T-cell (primary cell): ENCODE measurements at regions not wholly inside any gene's neighbourhood (a gene's known extent, or its start where the extent isn't known, plus 50 kb on each side); places are given as distances from the start of the nearest gene placed in this dataset.

ENCODE experiments used
- ATAC-seq, 4 experiments: fragments of 200-7000 bp in 3 of 4; fragments of 150-1000 bp in 1 of 4; cut with Tn5 transposase; replicated peaks in 1 of 4; 1 replicate in 3 of 4; 2 replicates in 1 of 4; pipeline ENCODE4 v1.10.0; 2021; ENCODE audit warnings: moderate library complexity in 3 of 4, mild to moderate bottlenecking in 2 of 4, moderate number of reproducible peaks in 1 of 4
- CTCF ChIA-PET, 2 donors: fragments of 300-600 bp; sonication (Branson Sonifier 250); formaldehyde crosslinking; loops; one replicate each; lab custom pipeline; 2022; ENCODE audit warnings: antibody characterized with exemption in 2 of 2; lab: Charles Lee
- POLR2A ChIA-PET, 2 donors: fragments of 300-600 bp; sonication (Branson Sonifier 250); formaldehyde crosslinking; loops; one replicate each; lab custom pipeline; 2022; ENCODE audit warnings: antibody characterized with exemption in 2 of 2; lab: Charles Lee
- DNase-seq, 35 experiments: peaks; one replicate each; pipeline versions ENCODE4 v3.0.0 to v3.0.0-alpha.2; 2013 to 2023
- H3K27ac ChIP-seq: one replicate; pipeline ENCODE4 v1.5.1; 2013; ENCODE audit warnings: low read length
- H3K27me3 ChIP-seq, 2 experiments: replicated peaks in 1 of 2; 1 replicate in 1 of 2; 2 replicates in 1 of 2; pipeline versions ENCODE4 v1.6.1 to v1.7.0; 2013; ENCODE audit warnings: low read length in 1 of 2, mixed read lengths in 1 of 2; ENCODE audit not compliant: control insufficient read depth in 2 of 2, insufficient read depth in 2 of 2; ENCODE audit errors: extremely low read depth in 1 of 2
- H3K36me3 ChIP-seq, 2 donors: 1 replicate in 1 of 2; 2 replicates in 1 of 2; pipeline versions ENCODE4 v1.6.1 to v1.7.0; 2013; ENCODE audit warnings: low read length in 1 of 2; ENCODE audit not compliant: control insufficient read depth in 2 of 2, insufficient read depth in 1 of 2; ENCODE audit errors: extremely low read depth in 1 of 2
- H3K4me1 ChIP-seq, 2 experiments: 1 replicate in 1 of 2; 2 replicates in 1 of 2; pipeline versions ENCODE4 v1.6.1 to v1.7.0; 2013; ENCODE audit warnings: low read length in 2 of 2, mixed read lengths in 1 of 2; ENCODE audit not compliant: insufficient read depth in 2 of 2, control insufficient read depth in 1 of 2; ENCODE audit errors: extremely low read depth in 1 of 2
- H3K4me3 ChIP-seq, 2 donors: 1 replicate in 1 of 2; 2 replicates in 1 of 2; pipeline versions ENCODE4 v1.5.1 to v1.7.0; 2013; ENCODE audit warnings: mild to moderate bottlenecking in 2 of 2, low read length in 1 of 2, moderate library complexity in 1 of 2; ENCODE audit not compliant: control insufficient read depth in 1 of 2; ENCODE audit errors: extremely low read depth in 1 of 2
- H3K9me3 ChIP-seq: 2 replicates; pipeline ENCODE4 v1.7.0; 2013
- H3K27ac Mint-ChIP-seq, 2 donors: one replicate each; pipeline ENCODE4 v1.8.0; 2020 to 2021; ENCODE audit warnings: mild to moderate bottlenecking in 2 of 2, mixed read lengths in 2 of 2
- H3K27me3 Mint-ChIP-seq, 2 donors: one replicate each; pipeline ENCODE4 v1.8.0; 2021 to 2022; ENCODE audit warnings: mixed read lengths in 2 of 2
- H3K36me3 Mint-ChIP-seq: one replicate; pipeline ENCODE4 v1.8.0; 2021; ENCODE audit warnings: mixed read lengths
- H3K4me1 Mint-ChIP-seq, 3 donors: one replicate each; pipeline ENCODE4 v1.8.0; 2020 to 2022; ENCODE audit warnings: mixed read lengths in 3 of 3, mild to moderate bottlenecking in 1 of 3
- H3K4me3 Mint-ChIP-seq, 3 donors: one replicate each; pipeline ENCODE4 v1.8.0; 2020 to 2022; ENCODE audit warnings: mild to moderate bottlenecking in 3 of 3, mixed read lengths in 3 of 3, moderate library complexity in 3 of 3
- H3K9me3 Mint-ChIP-seq, 3 donors: one replicate each; pipeline ENCODE4 v1.8.0; 2020 to 2022; ENCODE audit warnings: mixed read lengths in 3 of 3
- WGBS: methylation state at CpG from one replicate; pipeline ENCODE4 v1.1.5; 2013; ENCODE audit warnings: missing lambda C conversion rate; ENCODE audit not compliant: insufficient coverage; 5-methylcytosine and 5-hydroxymethylcytosine counted together

DNA sequence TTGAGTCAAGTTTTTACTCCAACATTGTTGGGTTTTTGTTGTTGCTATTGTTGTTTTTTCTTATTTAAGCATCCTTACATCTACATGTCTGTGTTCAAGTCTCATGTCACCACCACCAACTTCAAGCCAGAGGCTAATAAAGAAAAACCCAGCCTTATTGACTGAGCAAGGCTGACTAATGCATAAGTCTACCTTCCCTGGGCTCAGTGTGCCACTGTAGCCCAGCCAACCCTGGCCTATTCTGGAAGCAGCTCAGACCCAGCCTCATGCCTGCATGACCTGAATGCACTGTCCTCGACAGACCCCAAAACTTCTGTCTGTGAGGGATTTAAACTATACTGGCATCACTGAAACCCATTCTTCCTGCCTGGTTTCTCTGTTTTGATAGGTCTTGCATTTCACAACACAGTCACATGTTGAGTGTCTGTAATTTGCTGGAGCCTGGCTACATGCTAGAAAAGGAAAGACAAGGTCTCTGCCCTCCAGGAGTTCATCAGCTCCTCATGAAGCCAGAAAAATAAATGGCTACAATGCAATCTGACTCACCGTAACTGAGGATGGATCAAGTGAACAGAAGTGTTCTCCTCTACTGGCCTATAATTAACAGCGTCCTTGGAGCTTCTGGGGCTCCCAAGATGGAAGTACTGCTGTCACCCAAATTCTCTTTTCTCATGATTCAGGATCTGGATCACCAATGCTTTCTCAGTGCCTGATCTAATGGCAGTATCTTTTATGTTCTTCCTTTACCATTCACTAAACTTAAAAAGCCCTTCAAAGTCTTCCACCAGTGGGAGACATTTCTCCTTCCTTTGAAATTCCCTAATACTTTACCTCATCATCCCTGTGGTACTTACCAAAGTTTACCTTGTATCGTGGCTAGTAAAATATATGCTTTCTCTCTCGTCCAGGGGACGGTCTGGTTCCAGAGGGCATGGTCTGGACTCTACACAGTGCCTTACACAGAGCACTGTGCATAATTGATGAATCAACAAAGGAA is 103.9 kb upstream of the IFNE start:
- DNase-seq = no peak
- no peak overlapping the region for H3K4me3 Mint-ChIP-seq
- Histone ChIP-seq H3K4me3 (no peak overlapping the region), H3K27ac (no peak overlapping the region), H3K36me3 (no peaks in the 10 kb centered on the region), H3K9me3 (no peaks in the 10 kb centered on the region), H3K4me1 (peaks cover 0 to 2% of the 10 kb centered on the region in 2 experiments), H3K27me3 (no peaks in the 10 kb centered on the region)
- no peak for ATAC-seq
- peaks cover 7 to 24% (median 7%) of the 10 kb centered on the region in 3 donors for H3K4me1 Mint-ChIP-seq
- no peak overlapping the region for H3K27ac Mint-ChIP-seq
- no peaks in the 10 kb centered on the region for H3K36me3 Mint-ChIP-seq
- POLR2A ChIA-PET = no interaction called here
- no peaks in the 10 kb centered on the region for H3K9me3 Mint-ChIP-seq
- no peaks in the 10 kb centered on the region for H3K27me3 Mint-ChIP-seq
- WGBS = 89% methylated on average over 3 of the region's 6 CpGs
- CTCF ChIA-PET = interaction anchor here in 1 of 2 donors (0.6 kb wide), 1 partner anchor 26 kb away, joined by 3 read pairs; no protein-coding TSS in a partner anchor

DNA sequence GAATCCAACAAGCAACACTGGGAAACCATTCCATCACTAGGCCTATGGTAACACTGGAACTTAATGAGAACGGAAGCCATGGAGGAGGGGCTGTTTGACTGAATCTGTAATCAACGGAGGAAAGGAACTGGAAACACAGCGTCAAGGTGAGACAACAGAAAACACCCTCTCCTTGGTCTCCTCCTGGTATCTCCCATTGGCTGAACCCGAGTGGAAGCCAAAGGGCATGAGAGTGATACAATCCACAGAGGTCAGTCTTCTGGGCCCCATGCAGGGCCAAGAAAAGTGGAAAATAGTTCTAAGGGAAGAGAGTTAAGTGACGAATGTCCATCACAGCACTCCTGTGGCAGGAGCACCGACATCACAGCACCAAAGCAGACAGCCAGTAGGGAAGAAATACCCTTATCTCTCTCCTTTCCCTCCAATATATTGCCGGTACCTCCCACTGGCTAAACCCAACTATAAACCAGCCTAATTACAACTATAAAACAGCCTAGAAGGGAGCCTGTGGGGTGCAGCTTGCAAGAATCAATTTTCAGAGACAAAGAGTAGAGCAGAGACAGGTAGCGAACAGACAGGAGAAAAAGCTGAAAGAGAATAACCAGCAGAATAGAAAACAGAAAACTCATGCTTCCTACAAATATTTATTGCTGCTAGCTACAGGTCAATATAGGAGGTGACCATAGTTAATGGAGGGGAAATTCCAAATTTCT is 107.4 kb upstream of the IFNE start:
- no peaks in the 10 kb centered on the region for H3K27me3 ChIP-seq
- H3K9me3 ChIP-seq = no peaks in the 10 kb centered on the region
- no peaks in the 10 kb centered on the region for H3K9me3 Mint-ChIP-seq
- no peak for DNase-seq
- POLR2A ChIA-PET = no interaction called here
- CTCF ChIA-PET = interaction anchor here in 1 of 2 donors (0.5 kb wide), 1 partner anchor 23 kb away, joined by 5 read pairs; no protein-coding TSS in a partner anchor
- H3K27ac Mint-ChIP-seq = peak overlapping the region in 1 of 2 donors; percentile 8
- H3K4me1 Mint-ChIP-seq = peaks cover 9 to 16% (median 13%) of the 10 kb centered on the region in 3 donors
- no peak overlapping the region for H3K4me3 Mint-ChIP-seq
- no peaks in the 10 kb centered on the region for H3K36me3 Mint-ChIP-seq
- no peak overlapping the region for H3K4me3 ChIP-seq
- no CpG with 5 or more reads among the region's 8 CpGs for WGBS
- peaks cover 0 to 1% of the 10 kb centered on the region in 2 donors for H3K27me3 Mint-ChIP-seq
- no peaks in the 10 kb centered on the region for H3K36me3 ChIP-seq
- no peak for ATAC-seq
- no peak overlapping the region for H3K27ac ChIP-seq
- no peaks in the 10 kb centered on the region for H3K4me1 ChIP-seq

DNA sequence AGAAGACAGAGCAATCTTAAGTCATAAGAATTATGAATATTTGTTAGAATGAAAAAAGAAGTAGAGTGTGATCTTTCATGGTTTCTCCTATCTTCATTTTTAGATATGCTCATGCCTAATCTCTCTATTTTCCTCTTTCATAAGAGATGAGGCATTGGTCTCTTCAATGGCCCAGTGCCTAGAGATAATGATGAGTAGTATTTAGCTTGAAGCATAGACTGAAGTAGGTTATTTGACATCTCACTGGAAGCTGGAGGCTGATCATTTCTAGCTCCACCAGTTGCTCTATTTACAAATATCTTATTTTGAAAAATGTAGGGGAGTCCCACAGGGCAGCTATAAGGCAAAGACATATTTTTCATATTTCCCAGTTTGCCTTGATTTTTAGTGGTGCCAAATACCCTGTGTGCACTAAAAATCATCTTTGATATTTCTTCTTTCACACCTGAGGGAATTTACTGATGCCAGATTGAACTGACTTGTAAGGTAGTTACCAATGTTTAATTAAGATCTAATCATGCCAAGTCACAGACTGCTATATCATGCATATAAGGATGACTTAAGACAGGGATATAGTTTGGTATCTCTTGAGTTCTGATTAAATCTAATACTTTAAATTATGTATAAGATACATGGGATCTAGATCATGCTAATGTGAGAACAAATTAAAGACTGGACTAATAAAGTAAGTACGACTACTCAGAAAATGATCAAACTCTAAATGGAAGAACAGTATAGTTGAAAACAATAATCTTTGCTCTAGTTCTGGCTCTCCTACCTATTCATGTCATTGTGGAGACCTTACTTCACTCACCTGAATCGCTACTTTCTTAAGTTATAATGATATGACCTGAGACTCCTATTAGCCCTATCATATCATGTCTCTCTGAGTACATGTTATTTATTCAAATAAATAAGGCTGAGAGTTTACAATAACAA is 108.2 kb upstream of the IFNE start:
- peaks cover 0 to 2% of the 10 kb centered on the region in 2 donors for H3K27me3 Mint-ChIP-seq
- POLR2A ChIA-PET = no interaction called here
- CTCF ChIA-PET = interaction anchor here in 1 of 2 donors (0.5 kb wide), 1 partner anchor 22 kb away, joined by 5 read pairs; no protein-coding TSS in a partner anchor

DNA sequence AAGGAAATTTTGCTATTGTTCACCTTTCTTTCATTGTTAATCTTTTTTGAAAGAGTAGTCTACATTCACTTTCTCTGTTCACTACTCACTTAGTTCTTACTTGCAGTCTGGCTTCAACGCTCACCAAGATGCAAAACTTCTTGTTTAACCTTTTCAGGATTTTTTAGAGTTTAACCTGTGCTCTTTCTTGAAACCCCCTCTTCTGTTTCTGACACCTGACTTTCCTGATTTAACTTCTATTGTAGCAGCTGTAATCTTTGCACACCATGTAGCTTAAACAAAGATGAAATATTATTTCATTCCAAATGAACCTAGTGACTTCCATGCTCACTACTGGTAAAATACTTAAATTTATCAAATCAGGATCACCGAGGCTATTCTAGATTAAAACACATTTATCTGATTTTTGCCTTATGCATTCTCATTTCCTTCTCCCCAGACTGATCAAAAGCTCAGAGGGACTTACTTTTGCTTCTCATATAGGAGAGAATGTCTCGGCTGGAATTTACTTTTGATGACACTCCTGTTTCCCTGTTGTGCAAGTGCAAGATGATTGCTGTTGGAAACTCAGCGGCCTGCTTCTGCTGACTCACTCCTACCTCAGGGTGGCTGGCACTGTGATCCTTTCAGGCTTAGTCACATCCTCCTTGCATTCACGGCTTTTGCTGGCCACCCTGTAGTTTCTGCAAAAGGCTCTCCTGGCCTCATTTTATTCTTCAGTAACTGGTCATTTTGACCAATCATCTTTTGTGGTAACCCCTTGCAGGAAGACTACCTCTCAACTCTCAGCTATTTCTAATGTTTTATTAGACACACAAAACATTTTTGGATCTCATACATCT is 109.3 kb upstream of the IFNE start:
- peak in 5 of 35 experiments; percentile 1 to 28 (median 6) for DNase-seq
- no peak overlapping the region for H3K27ac Mint-ChIP-seq

More for the DNA sequence above, 108.2 kb upstream of the IFNE start:
- Mint-ChIP-seq H3K27ac (no peak overlapping the region), H3K36me3 (no peaks in the 10 kb centered on the region), H3K4me3 (no peak overlapping the region), H3K9me3 (no peaks in the 10 kb centered on the region), H3K4me1 (peaks cover 9 to 16% (median 13%) of the 10 kb centered on the region in 3 donors)
- ATAC-seq (no peak), DNase-seq (no peak)
- WGBS = no CpG with 5 or more reads among the region's 2 CpGs
- H3K4me1 ChIP-seq = no peaks in the 10 kb centered on the region
- no peaks in the 10 kb centered on the region for H3K36me3 ChIP-seq
- no peaks in the 10 kb centered on the region for H3K9me3 ChIP-seq
- H3K4me3 ChIP-seq = no peak overlapping the region
- H3K27ac ChIP-seq = no peak overlapping the region
- H3K27me3 ChIP-seq = no peaks in the 10 kb centered on the region

DNA sequence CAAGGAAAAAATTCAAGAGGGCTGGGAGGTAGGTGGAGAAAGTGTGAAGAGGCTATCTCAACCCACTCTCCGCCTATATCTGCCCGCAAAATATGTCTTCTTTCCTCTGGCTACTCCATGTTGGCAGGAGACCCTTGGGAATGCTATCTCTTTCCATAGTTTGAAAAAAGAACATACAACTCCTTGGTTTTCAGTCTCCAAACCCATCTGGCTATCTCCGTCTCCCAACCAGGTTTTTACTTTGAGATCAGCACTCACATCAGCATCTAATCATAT is 109.9 kb upstream of the IFNE start:
- CTCF ChIA-PET = no interaction called here

More for the DNA sequence above, 109.3 kb upstream of the IFNE start:
- no peaks in the 10 kb centered on the region for H3K36me3 Mint-ChIP-seq
- Histone ChIP-seq H3K4me3 (no peak overlapping the region), H3K9me3 (no peaks in the 10 kb centered on the region), H3K36me3 (no peaks in the 10 kb centered on the region), H3K4me1 (no peaks in the 10 kb centered on the region), H3K27me3 (no peaks in the 10 kb centered on the region), H3K27ac (no peak overlapping the region)
- peaks cover 7 to 13% (median 9%) of the 10 kb centered on the region in 3 donors for H3K4me1 Mint-ChIP-seq
- CTCF ChIA-PET = interaction anchor here in 1 of 2 donors (0.8 kb wide), 1 partner anchor 265 kb away, joined by 3 read pairs; no protein-coding TSS in a partner anchor
- no peak overlapping the region for H3K4me3 Mint-ChIP-seq
- H3K27me3 Mint-ChIP-seq = peaks cover 0 to 2% of the 10 kb centered on the region in 2 donors
- peak in 3 of 4 experiments; percentile 65 to 95 (median 75) for ATAC-seq
- WGBS = 10% methylated on average over 2 of the region's 5 CpGs
- no peaks in the 10 kb centered on the region for H3K9me3 Mint-ChIP-seq
- POLR2A ChIA-PET = no interaction called here

More for the DNA sequence above, 109.9 kb upstream of the IFNE start:
- H3K4me1 ChIP-seq = no peaks in the 10 kb centered on the region
- Mint-ChIP-seq H3K27me3 (peaks cover 0 to 6% of the 10 kb centered on the region in 2 donors), H3K36me3 (no peaks in the 10 kb centered on the region), H3K27ac (no peak overlapping the region), H3K4me3 (no peak overlapping the region), H3K9me3 (no peaks in the 10 kb centered on the region), H3K4me1 (peaks cover 7 to 13% (median 9%) of the 10 kb centered on the region in 3 donors)
- no peaks in the 10 kb centered on the region for H3K9me3 ChIP-seq
- DNase-seq = no peak
- WGBS = 100% methylated on average over 1 of the region's 3 CpGs
- POLR2A ChIA-PET = no interaction called here
- no peaks in the 10 kb centered on the region for H3K36me3 ChIP-seq
- no peak overlapping the region for H3K4me3 ChIP-seq
- H3K27me3 ChIP-seq = no peaks in the 10 kb centered on the region
- ATAC-seq = no peak
- H3K27ac ChIP-seq = no peak overlapping the region
